ENCODE measurements at regions not wholly inside any gene's neighbourhood (a gene's known extent, or its start where the extent isn't known, plus 50 kb on each side); places are given as distances from the start of the nearest gene placed in this dataset.

DNA sequence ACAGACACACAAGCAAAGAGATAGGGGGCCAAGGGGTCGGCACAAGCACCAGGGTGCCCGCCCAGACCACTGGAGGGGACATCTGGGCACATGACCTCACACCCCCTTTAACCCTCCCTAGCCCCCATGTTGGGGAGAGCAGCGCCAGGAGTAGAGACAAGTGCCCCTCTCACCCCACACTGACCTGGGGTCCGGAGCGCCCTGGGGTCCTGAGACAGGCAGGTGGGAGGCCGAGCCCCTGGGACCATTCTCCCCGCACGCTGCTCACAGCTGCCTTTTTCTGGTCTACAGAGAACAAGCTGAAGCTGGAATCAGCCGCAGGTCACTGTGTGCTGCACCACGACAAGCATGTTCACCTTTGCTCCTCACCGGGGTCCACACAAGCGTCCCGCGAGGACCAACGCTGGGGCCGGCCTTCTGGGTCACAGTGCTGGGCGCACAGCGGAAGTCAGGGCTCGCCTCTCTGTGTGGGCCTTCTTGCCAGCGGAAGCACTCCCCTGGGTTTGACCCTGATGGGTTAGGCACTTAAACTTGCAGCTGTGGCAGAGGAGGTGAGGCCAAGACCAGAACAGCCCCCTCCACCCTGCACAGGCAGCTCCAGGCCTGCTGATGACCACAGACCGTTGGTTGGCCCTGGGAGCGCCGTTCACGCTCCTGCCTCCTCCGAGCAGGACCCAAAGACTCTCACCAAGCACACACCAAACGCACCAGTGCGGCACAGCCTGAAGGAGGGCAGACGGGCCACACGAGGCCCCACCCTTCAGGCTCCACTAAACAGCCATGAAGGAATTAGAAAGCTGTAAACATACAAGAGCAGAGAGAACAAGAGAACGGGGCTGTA lies 275.3 kb downstream of the EIPR1 start:
- Histone ChIP-seq H2BK120ac (ENCODE audit: low read depth, low read length) (no peak overlapping the region), H3K9ac (ENCODE audit: low read depth, low read length) (no peak overlapping the region), H3K18ac (ENCODE audit: low read depth, low read length) (no peak overlapping the region), H3K9me1 (ENCODE audit: insufficient read depth, low read length) (no peaks in the 10 kb centered on the region), H3K4me1 (ENCODE audit: control insufficient read depth, insufficient read depth, low read length) (no peaks in the 10 kb centered on the region), H3K4me3 (ENCODE audit: insufficient read depth, low read depth, low read length) (no peak overlapping the region), H3K14ac (replicated peaks; ENCODE audit: low read depth, low read length) (no peak overlapping the region), H2AK9ac (replicated peaks; ENCODE audit: low read depth, low read length, poor library complexity) (no peak overlapping the region), H3K56ac (ENCODE audit: extremely low read depth, insufficient read depth, low read length) (no peak overlapping the region), H2BK15ac (ENCODE audit: low read depth, low read length) (no peak overlapping the region), H3K9me3 (ENCODE audit: control insufficient read depth, insufficient read depth, low read length) (peaks cover 30% of the 10 kb centered on the region), H3K4me2 (ENCODE audit: low read depth, low read length) (no peak overlapping the region), H2BK5ac (ENCODE audit: low read depth, low read length, poor library complexity, severe bottlenecking) (no peak overlapping the region), H3K27me3 (ENCODE audit: control insufficient read depth, insufficient read depth, low read length) (no peaks in the 10 kb centered on the region), H3K23ac (ENCODE audit: low read depth, low read length) (no peak overlapping the region), H3K4ac (ENCODE audit: low read depth, low read length) (no peak overlapping the region), H4K5ac (ENCODE audit: low read depth, low read length) (no peak overlapping the region), H3K36me3 (ENCODE audit: control insufficient read depth, insufficient read depth, low read length) (no peaks in the 10 kb centered on the region), H2BK20ac (ENCODE audit: low read depth, low read length) (no peak overlapping the region), H4K20me1 (ENCODE audit: insufficient read depth, low read length) (no peaks in the 10 kb centered on the region), H4K91ac (ENCODE audit: insufficient read depth, low read depth, low read length) (no peak overlapping the region), H2AK5ac (ENCODE audit: low read depth, low read length) (no peak overlapping the region), H3K79me1 (ENCODE audit: low read depth in 1 of 2, low read length in 2 of 2) (no peaks in the 10 kb centered on the region), H4K8ac (ENCODE audit: low read depth in 2 of 2, low read length in 2 of 2) (no peak overlapping the region), H2AFZ (replicated peaks; ENCODE audit: low read length, poor library complexity) (no peak overlapping the region), H3K27ac (ENCODE audit: insufficient read depth, low read length) (no peak overlapping the region)
- intact Hi-C loops (cut with micrococcal nuclease) = no loop called here
- ChIA-PET POLR2A (ENCODE audit: unreplicated experiment) (no interaction called here), CTCF (no interaction called here)
- WGBS, 2 experiments (ENCODE audit: extremely low coverage in 2 of 2, insufficient read length in 1 of 2) = 100% methylated on average over 1 of the region's 30 CpGs; no CpG with 5 or more reads in 1 of the 2 experiments
- TF ChIP-seq MAZ (IDR thresholded peaks at IDR 0.05; ENCODE audit: borderline replicate concordance, low read depth, low read length) = no peak
- TF ChIP-seq USF2 (IDR thresholded peaks at IDR 0.05; ENCODE audit: low read depth, low read length) = no peak
- DNase-seq (no peak), ATAC-seq (ENCODE audit: low read depth) (no peak)
- BruUV-seq (replicated peaks) = no TSS peak
- in situ Hi-C loops (cut with MboI; ENCODE audit: low sequenced_read_pairs) = no loop called here
- dilution Hi-C loops (cut with HindIII; ENCODE audit: low sequenced_read_pairs, unreplicated experiment) = no loop called here
